Cerebellar cortex (tissue), 1 donor: ENCODE measurements at regions not wholly inside any gene's neighbourhood (a gene's known extent, or its start where the extent isn't known, plus 50 kb on each side); places are given as distances from the start of the nearest gene placed in this dataset.
"Not testable (repeated sequence)": the region's sequence is repeated elsewhere in the genome, so short reads cannot be mapped to it uniquely, and the experiment has no call there.

Experiments used
- DNase-seq: peaks from one replicate; pipeline ENCODE4 v3.0.0-alpha.2; 2015; ENCODE audit warnings: low spot score

- not testable (repeated sequence) for DNase-seq
Observed at GRCh38 chr5:71822065-71822464, 103.0 kb downstream of the CARTPT start.

- no peak for DNase-seq
Observed at GRCh38 chr5:71825992-71826391, 106.9 kb downstream of the CARTPT start.

- no peak for DNase-seq
Observed at GRCh38 chr5:71828291-71829040, 109.4 kb downstream of the CARTPT start.

- no peak for DNase-seq
Observed at GRCh38 chr5:71829206-71829605, 110.1 kb downstream of the CARTPT start.

GRCh38 chr5:71830681-71831539 is 111.8 kb downstream of the CARTPT start:
- peak; percentile 90 for DNase-seq

- DNase-seq = no peak
Observed at GRCh38 chr5:71832812-71833715, 114.0 kb downstream of the CARTPT start.

- no peak for DNase-seq
Observed at GRCh38 chr5:71834601-71835000, 115.5 kb downstream of the CARTPT start.

GRCh38 chr5:71836084-71836483 is 117.0 kb downstream of the CARTPT start:
- DNase-seq = peak; percentile 20

- no peak for DNase-seq
Observed at GRCh38 chr5:71836559-71837112, 117.6 kb downstream of the CARTPT start.

- DNase-seq = no peak
Observed at GRCh38 chr5:71838286-71838685, 119.2 kb downstream of the CARTPT start.

GRCh38 chr5:71839096-71839884 is 120.2 kb downstream of the CARTPT start:
- DNase-seq = peak; percentile 48

GRCh38 chr5:71841107-71841506 is 122.0 kb downstream of the CARTPT start:
- no peak for DNase-seq

- no peak for DNase-seq
Observed at GRCh38 chr5:71843111-71843510, 124.0 kb downstream of the CARTPT start.

- DNase-seq = no peak
Observed at GRCh38 chr5:71844862-71845261, 125.8 kb downstream of the CARTPT start.

GRCh38 chr5:71859515-71859914 is 140.4 kb downstream of the CARTPT start:
- DNase-seq = no peak

GRCh38 chr5:71860048-71860447 is 141.0 kb downstream of the CARTPT start:
- no peak for DNase-seq

GRCh38 chr5:71861682-71862081 is 142.6 kb downstream of the CARTPT start:
- no peak for DNase-seq

- DNase-seq = no peak
Observed at GRCh38 chr5:71862087-71862486, 143.0 kb downstream of the CARTPT start.

- DNase-seq = peak; percentile 89
Observed at GRCh38 chr5:71862507-71863060, 143.5 kb downstream of the CARTPT start.

- no peak for DNase-seq
Observed at GRCh38 chr5:71864730-71865601, 145.9 kb downstream of the CARTPT start.
